H1 (cell line): ENCODE measurements at regions not wholly inside any gene's neighbourhood (a gene's known extent, or its start where the extent isn't known, plus 50 kb on each side); places are given as distances from the start of the nearest gene placed in this dataset.

Experiments used
- CTCF ChIA-PET: fragments of 300-600 bp; sonication (Branson Sonifier 250); formaldehyde crosslinking; loops from one replicate; lab custom pipeline; 2021; ENCODE audit not compliant: partially characterized antibody; lab: Charles Lee
- POLR2A ChIA-PET: fragments of 300-600 bp; sonication (Branson Sonifier 250); formaldehyde crosslinking; loops from one replicate; lab custom pipeline; 2021; ENCODE audit warnings: inconsistent platforms; ENCODE audit not compliant: partially characterized antibody; lab: Charles Lee
- DNase-seq, 2 experiments: peaks; one replicate each; pipeline versions ENCODE4 v3.0.0 to v3.0.0-alpha.2; 2010 to 2022; ENCODE audit warnings: low spot score in 2 of 2, low read depth in 1 of 2, mixed read lengths in 1 of 2
- FAIRE-seq: peaks from 2 replicates; lab custom pipeline; 2011; peaks lifted over from hg19 to GRCh38; lab: Jason Lieb, UNC
- H2AFZ ChIP-seq: 2 replicates; pipeline ENCODE4 v1.8.1; 2012; ENCODE audit warnings: low read length, inconsistent platforms
- H2AK5ac ChIP-seq: 2 replicates; pipeline ENCODE4 v1.6.1; 2013; ENCODE audit warnings: low read depth, low read length
- H2BK120ac ChIP-seq: replicated peaks from 2 replicates; pipeline ENCODE3; 2013; ENCODE audit warnings: low read depth, low read length, inconsistent platforms
- H2BK12ac ChIP-seq: 2 replicates; pipeline ENCODE4 v1.6.1; 2013; ENCODE audit warnings: low read depth, low read length
- H2BK15ac ChIP-seq: 2 replicates; pipeline ENCODE4 v1.6.1; 2013; ENCODE audit warnings: low read length
- H2BK20ac ChIP-seq: 2 replicates; pipeline ENCODE4 v1.6.1; 2013; ENCODE audit warnings: low read length
- H2BK5ac ChIP-seq: 2 replicates; pipeline ENCODE4 v1.6.1; 2013; ENCODE audit warnings: low read depth, low read length
- H3K14ac ChIP-seq: 2 replicates; pipeline ENCODE4 v1.6.1; 2013; ENCODE audit warnings: inconsistent platforms; ENCODE audit not compliant: insufficient read length
- H3K18ac ChIP-seq: 2 replicates; pipeline ENCODE4 v1.6.1; 2013; ENCODE audit warnings: low read length; ENCODE audit errors: extremely low read depth
- H3K23ac ChIP-seq: 2 replicates; pipeline ENCODE4 v1.6.1; 2013; ENCODE audit warnings: inconsistent platforms; ENCODE audit not compliant: insufficient read length
- H3K23me2 ChIP-seq: 2 replicates; pipeline ENCODE4 v1.6.1; 2013; ENCODE audit warnings: low read depth, low read length
- H3K27ac ChIP-seq: 2 replicates; pipeline ENCODE4 v1.6.1; 2011; ENCODE audit warnings: low read depth, low read length, inconsistent platforms
- H3K27me3 ChIP-seq, 4 experiments: replicated peaks in 1 of 4; 1 replicate in 1 of 4; 2 replicates in 3 of 4; pipeline versions ENCODE4 v1.6.1 to v1.8.1; 2011 to 2013; ENCODE audit warnings: low read length in 3 of 4, mild to moderate bottlenecking in 3 of 4, inconsistent platforms in 2 of 4, mixed read lengths in 2 of 4, moderate library complexity in 1 of 4; ENCODE audit not compliant: control insufficient read depth in 3 of 4, insufficient read depth in 3 of 4; ENCODE audit errors: extremely low read depth in 1 of 4
- H3K36me3 ChIP-seq, 4 experiments: 2 replicates each; pipeline versions ENCODE4 v1.6.1 to v1.8.1; 2011 to 2013; ENCODE audit warnings: mild to moderate bottlenecking in 4 of 4, low read length in 3 of 4, moderate library complexity in 2 of 4, control low read depth in 1 of 4, inconsistent platforms in 1 of 4; ENCODE audit not compliant: insufficient read depth in 4 of 4, control insufficient read depth in 2 of 4
- H3K4ac ChIP-seq: replicated peaks from 2 replicates; pipeline ENCODE3; 2013; ENCODE audit warnings: low read length, low read depth, mixed read lengths, inconsistent platforms; ENCODE audit not compliant: insufficient read length
- H3K4me1 ChIP-seq, 4 experiments: replicated peaks in 1 of 4; 1 replicate in 1 of 4; 2 replicates in 3 of 4; pipeline versions ENCODE4 v1.6.1 to v1.8.1; 2011 to 2013; ENCODE audit warnings: low read length in 3 of 4, inconsistent platforms in 2 of 4, mixed read lengths in 1 of 4; ENCODE audit not compliant: insufficient read depth in 4 of 4, control insufficient read depth in 3 of 4
- H3K4me2 ChIP-seq, 2 experiments: 2 replicates each; pipeline versions ENCODE4 v1.6.1 to v1.8.1; 2011 to 2013; ENCODE audit warnings: low read depth in 2 of 2, low read length in 2 of 2, control low read depth in 1 of 2, inconsistent platforms in 1 of 2, mild to moderate bottlenecking in 1 of 2; ENCODE audit not compliant: insufficient read depth in 1 of 2
- H3K4me3 ChIP-seq, 4 experiments: fragments of 200-600, 300-600 bp in 1 of 4; sonication (generic), shearing (Covaris generic), sonication (Bioruptor Twin) in 1 of 4; 2 replicates each; pipeline versions ENCODE4 v1.5.1 to v1.8.1; 2011 to 2016; ENCODE audit warnings: low read length in 4 of 4, low read depth in 3 of 4, control low read depth in 2 of 4, inconsistent platforms in 2 of 4, mild to moderate bottlenecking in 2 of 4, mixed read lengths in 1 of 4, moderate library complexity in 1 of 4; ENCODE audit not compliant: insufficient read depth in 2 of 4; ENCODE audit errors: extremely low read depth in 1 of 4
- H3K56ac ChIP-seq: replicated peaks from 2 replicates; pipeline ENCODE3; 2013; ENCODE audit warnings: low read depth, mild to moderate bottlenecking, mixed read lengths, low read length, inconsistent platforms; ENCODE audit not compliant: insufficient read length
- H3K79me1 ChIP-seq: 2 replicates; pipeline ENCODE4 v1.6.1; 2013; ENCODE audit warnings: low read depth, low read length, control low read depth
- H3K79me2 ChIP-seq, 2 experiments: 2 replicates each; pipeline versions ENCODE4 v1.6.1 to v1.8.1; 2012 to 2013; ENCODE audit warnings: low read length in 2 of 2, mild to moderate bottlenecking in 2 of 2, inconsistent platforms in 1 of 2; ENCODE audit not compliant: insufficient read depth in 2 of 2, control insufficient read depth in 1 of 2
- H3K9ac ChIP-seq, 4 experiments: replicated peaks in 1 of 4; 1 replicate in 1 of 4; 2 replicates in 3 of 4; pipeline versions ENCODE4 v1.6.1 to v1.8.1; 2011 to 2013; ENCODE audit warnings: low read depth in 3 of 4, low read length in 3 of 4, control low read depth in 2 of 4, mild to moderate bottlenecking in 2 of 4, moderate library complexity in 2 of 4, inconsistent platforms in 1 of 4; ENCODE audit errors: extremely low read depth in 1 of 4
- H3K9me3 ChIP-seq, 2 experiments: 2 replicates each; pipeline versions ENCODE4 v1.6.1 to v1.8.1; 2012 to 2013; ENCODE audit warnings: mild to moderate bottlenecking in 2 of 2, moderate library complexity in 2 of 2, control low read depth in 1 of 2, inconsistent platforms in 1 of 2, low read depth in 1 of 2, low read length in 1 of 2, mixed read lengths in 1 of 2; ENCODE audit not compliant: insufficient read depth in 2 of 2
- H4K20me1 ChIP-seq, 2 experiments: replicated peaks in 1 of 2; 2 replicates each; pipeline versions ENCODE3 to v1.8.1; 2011 to 2013; ENCODE audit warnings: inconsistent platforms in 2 of 2, low read length in 2 of 2, mild to moderate bottlenecking in 1 of 2; ENCODE audit not compliant: insufficient read depth in 2 of 2, control insufficient read depth in 1 of 2
- H4K5ac ChIP-seq: 2 replicates; pipeline ENCODE4 v1.6.1; 2013; ENCODE audit warnings: low read length, low read depth, mixed read lengths, inconsistent platforms; ENCODE audit not compliant: insufficient read length
- H4K8ac ChIP-seq: 2 replicates; pipeline ENCODE4 v1.8.0; 2013; ENCODE audit warnings: mild to moderate bottlenecking, moderate library complexity, low read length, inconsistent platforms; ENCODE audit not compliant: insufficient read depth; ENCODE audit errors: extremely low read depth
- H4K91ac ChIP-seq: replicated peaks from 2 replicates; pipeline ENCODE3; 2013; ENCODE audit warnings: low read length, mixed read lengths, inconsistent platforms; ENCODE audit not compliant: insufficient read length
- CEBPB ChIP-seq: IDR thresholded peaks from 2 replicates; pipeline ENCODE4 v1.6.1; 2012; ENCODE audit warnings: low read depth, low read length
- CHD1 ChIP-seq: IDR thresholded peaks from 2 replicates; pipeline ENCODE4 v1.6.1; 2012; ENCODE audit warnings: low read depth, low read length, improper control_type of control experiment
- CHD2 ChIP-seq: IDR thresholded peaks from 2 replicates; pipeline ENCODE4 v1.6.1; 2012; ENCODE audit warnings: low read length, improper control_type of control experiment
- CREB1 ChIP-seq: IDR thresholded peaks from 2 replicates; pipeline ENCODE4 v1.6.1; 2012; ENCODE audit warnings: inconsistent platforms
- EZH2 ChIP-seq: fragments of 200-600 bp; sonication (generic); IDR thresholded peaks from 2 replicates; pipeline ENCODE4 v1.7.1; 2012; ENCODE audit warnings: low read depth, mild to moderate bottlenecking, moderate library complexity, low read length, inconsistent platforms; ENCODE audit not compliant: severe bottlenecking
- FOSL1 ChIP-seq: IDR thresholded peaks from 2 replicates; pipeline ENCODE4 v1.6.1; 2011; ENCODE audit warnings: mild to moderate bottlenecking, low read depth, low read length, moderate library complexity; ENCODE audit not compliant: insufficient read depth
- GTF2F1 ChIP-seq: IDR thresholded peaks from 2 replicates; pipeline ENCODE4 v1.6.1; 2012; ENCODE audit warnings: low read depth, low read length, improper control_type of control experiment, borderline replicate concordance
- POLR2A ChIP-seq, 2 experiments: IDR thresholded peaks; 1 replicate in 1 of 2; 2 replicates in 1 of 2; pipeline ENCODE4 v1.6.1; 2011; ENCODE audit warnings: low read depth in 2 of 2, low read length in 2 of 2, mild to moderate bottlenecking in 2 of 2; ENCODE audit errors: control extremely low read depth in 1 of 2
- SIN3A ChIP-seq, 2 experiments: IDR thresholded peaks in 1 of 2; conservative IDR thresholded peaks in 1 of 2; 2 replicates each; pipeline ENCODE4 v1.6.1; 2011 to 2012; ENCODE audit warnings: low read length in 2 of 2, improper control_type of control experiment in 1 of 2, low read depth in 1 of 2, mild to moderate bottlenecking in 1 of 2
- SRF ChIP-seq: IDR thresholded peaks from 2 replicates; pipeline ENCODE4 v1.6.1; 2011; ENCODE audit warnings: mild to moderate bottlenecking, low read depth, low read length, moderate library complexity
- TAF7 ChIP-seq: optimal IDR thresholded peaks from 2 replicates; pipeline ENCODE3; 2011; ENCODE audit warnings: low read depth, mild to moderate bottlenecking, inconsistent platforms, low read length, moderate library complexity, borderline replicate concordance
- TEAD4 ChIP-seq: IDR thresholded peaks from 2 replicates; pipeline ENCODE4 v1.6.1; 2012; ENCODE audit warnings: low read depth, low read length, inconsistent platforms, mixed read lengths
- WGBS, 2 experiments: shearing (Covaris generic) in 1 of 2; methylation state at CpG; one replicate each; pipeline versions ENCODE4 v1.1.6 to v1.1.7; 2013 to 2015; ENCODE audit warnings: low lambda C conversion rate in 2 of 2, mixed read lengths in 2 of 2, inconsistent platforms in 1 of 2, low coverage in 1 of 2, missing lambda C conversion rate in 1 of 2; ENCODE audit not compliant: insufficient replicate concordance in 2 of 2, insufficient coverage in 1 of 2, insufficient read length in 1 of 2; ENCODE audit errors: extremely low coverage in 1 of 2, missing lambda C conversion rate in 1 of 2; 5-methylcytosine and 5-hydroxymethylcytosine counted together

DNA sequence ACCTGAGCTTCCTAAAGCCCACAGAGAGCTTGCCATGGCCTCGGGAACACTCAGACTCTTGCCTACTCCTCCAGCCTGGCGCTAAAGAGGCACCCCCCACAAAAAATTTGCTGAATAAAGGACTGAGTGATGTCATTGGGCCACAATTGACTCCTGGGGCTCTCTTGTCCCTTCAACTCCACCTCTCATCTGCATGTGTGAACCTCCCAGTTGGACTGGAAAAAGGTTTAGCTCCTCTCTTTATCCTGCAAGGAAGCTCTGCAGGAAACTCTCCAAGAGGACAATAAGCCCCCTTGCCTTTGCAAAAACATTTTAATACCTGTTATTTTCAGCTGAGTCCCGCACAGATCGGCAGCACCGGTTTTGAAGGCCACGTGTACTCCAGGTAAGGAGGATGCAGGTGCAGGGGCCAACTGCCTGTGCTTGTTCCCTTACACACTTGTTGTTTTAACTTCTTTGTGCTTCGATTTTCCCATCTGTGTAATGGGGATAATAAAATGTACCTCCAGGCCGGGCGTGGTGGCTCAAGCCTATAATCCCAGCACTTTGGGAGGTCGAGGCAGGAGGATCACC lies 107.3 kb downstream of the TFAP2C start:
- Histone ChIP-seq H3K4me2 (peak overlapping the region; percentile 62 to 81), H3K56ac (no peak overlapping the region), H3K4me3 (peak overlapping the region in 3 of 4 experiments; percentile 8 to 39 (median 9); a peak in 4 of 8 replicates), H3K4ac (no peak overlapping the region), H3K14ac (no peak overlapping the region), H3K18ac (peak overlapping the region; percentile 85; the same call in 1 of the 2 replicates), H4K8ac (no peak overlapping the region; the same call in none of the 2 replicates), H4K20me1 (no peaks in the 10 kb centered on the region), H2AK5ac (peak overlapping the region; percentile 43; the same call in 1 of the 2 replicates), H3K23me2 (0 out of 2 replicates have a peak, but pooled peaks cover 3% of the 10 kb centered on the region), H2BK120ac (no peak overlapping the region), H3K27me3 (peaks cover 16 to 50% (median 47%) of the 10 kb centered on the region in 4 experiments), H3K4me1 (peaks cover 11 to 28% (median 22%) of the 10 kb centered on the region in 4 experiments), H3K27ac (peak overlapping the region; percentile 60; the same call in 1 of the 2 replicates), H2BK5ac (peak overlapping the region; percentile 91; the same call in 1 of the 2 replicates), H4K5ac (peak overlapping the region; percentile 89), H2AFZ (no peak overlapping the region), H2BK20ac (peak overlapping the region; percentile 94; the same call in 1 of the 2 replicates), H3K9ac (peak overlapping the region in 2 of 4 experiments; percentile 15 to 31; a peak in 1 of 7 replicates), H4K91ac (peak overlapping the region; percentile 69), H2BK12ac (peak overlapping the region; percentile 100; the same call in 1 of the 2 replicates), H3K79me2 (no peaks in the 10 kb centered on the region), H2BK15ac (no peak overlapping the region), H3K9me3 (no peaks in the 10 kb centered on the region), H3K36me3 (no peaks in the 10 kb centered on the region; a peak in 1 of 8 replicates), H3K23ac (no peak overlapping the region), H3K79me1 (no peaks in the 10 kb centered on the region)
- ChIA-PET CTCF (interaction anchor here (0.6 to 2.2 kb wide), 4 partner anchors 9 to 134 kb away, joined by 4 to 5 read pairs (median 4); no protein-coding TSS in a partner anchor), POLR2A (interaction anchor here (0.7 to 1.7 kb wide), 8 partner anchors 10 to 101 kb away, joined by 3 to 6 read pairs (median 3); no protein-coding TSS in a partner anchor)
- FAIRE-seq (peak; percentile 88), DNase-seq (peak; percentile 75 to 90)
- 4% methylated on average over 10 of the region's 10 CpGs; no CpG with 5 or more reads in 1 of the 2 experiments for WGBS, 2 experiments
- no peak for TF ChIP-seq EZH2
- TF ChIP-seq CHD2: peak; percentile 69; the same call in 1 of the 2 replicates
- TF ChIP-seq SIN3A (conservative IDR thresholded peaks at IDR 0.05 in 1 of 2, IDR thresholded peaks at IDR 0.05 in 1 of 2; ENCODE audit: low read depth in 1 of 2, low read length in 2 of 2): 0 out of 4 replicates have a peak, but pooled peaks of 1 of the 2 experiments have one; percentile 17
- TF ChIP-seq FOSL1: no peak
- TF ChIP-seq SRF: no peak
- no peak for TF ChIP-seq GTF2F1
- no peak for TF ChIP-seq CEBPB
- TF ChIP-seq TEAD4: no peak
- TF ChIP-seq TAF7: peak; percentile 37
- peak; percentile 53; the same call in 1 of the 2 replicates for TF ChIP-seq CREB1
- TF ChIP-seq CHD1: no peak
- peak in 1 of 2 experiments; percentile 62; a peak in 1 of 3 replicates for TF ChIP-seq POLR2A (IDR thresholded peaks at IDR 0.05; ENCODE audit: control extremely low read depth in 1 of 2, low read depth in 2 of 2, low read length in 2 of 2)
